GF-D8 (cell line): ENCODE measurements at regions not wholly inside any gene's neighbourhood (a gene's known extent, or its start where the extent isn't known, plus 50 kb on each side); places are given as distances from the start of the nearest gene placed in this dataset.

ENCODE experiments used
- DNase-seq: peaks from one replicate; lab custom pipeline; 2025; lab: John Stamatoyannopoulos, UW

- DNase-seq: no peak
Observed at GRCh38 chr11:121944556-121945230, 171.3 kb downstream of the BLID start.

GRCh38 chr11:121938076-121938475 lies 177.9 kb downstream of the BLID start:
- no peak for DNase-seq

DNA sequence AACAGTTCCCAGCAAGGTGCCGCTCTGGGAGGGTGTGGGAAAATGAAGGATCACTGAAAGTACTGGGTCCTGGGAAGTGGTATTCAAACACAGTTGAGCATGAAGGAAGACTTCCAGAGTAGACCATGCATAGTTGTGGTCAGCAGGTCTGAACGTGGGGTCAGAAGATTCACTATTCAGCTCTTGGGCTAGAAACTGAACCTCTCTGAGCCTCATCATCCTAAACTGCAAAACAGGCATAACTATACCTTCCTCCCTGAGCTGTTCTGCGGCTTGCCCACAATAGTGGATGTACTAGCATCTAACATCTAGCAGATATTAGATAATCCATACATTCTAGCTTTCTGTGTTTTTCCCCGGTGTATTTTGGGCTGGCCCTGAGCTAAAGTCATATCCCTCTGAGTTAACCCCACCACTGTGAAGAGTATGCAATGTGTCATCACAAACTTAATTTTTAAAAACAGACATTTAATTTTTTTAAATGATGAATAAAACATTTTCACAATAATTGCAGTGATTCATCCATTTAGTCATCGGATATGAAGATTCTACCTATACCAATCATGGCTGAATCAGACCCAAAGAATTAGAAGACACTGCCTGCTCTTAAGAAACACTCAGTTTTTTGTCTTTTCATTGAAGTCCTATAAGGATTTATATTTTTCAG lies 179.1 kb downstream of the BLID start:
- DNase-seq: no peak

- DNase-seq: no peak
Observed at GRCh38 chr11:121936370-121936769, 179.6 kb downstream of the BLID start.

DNA sequence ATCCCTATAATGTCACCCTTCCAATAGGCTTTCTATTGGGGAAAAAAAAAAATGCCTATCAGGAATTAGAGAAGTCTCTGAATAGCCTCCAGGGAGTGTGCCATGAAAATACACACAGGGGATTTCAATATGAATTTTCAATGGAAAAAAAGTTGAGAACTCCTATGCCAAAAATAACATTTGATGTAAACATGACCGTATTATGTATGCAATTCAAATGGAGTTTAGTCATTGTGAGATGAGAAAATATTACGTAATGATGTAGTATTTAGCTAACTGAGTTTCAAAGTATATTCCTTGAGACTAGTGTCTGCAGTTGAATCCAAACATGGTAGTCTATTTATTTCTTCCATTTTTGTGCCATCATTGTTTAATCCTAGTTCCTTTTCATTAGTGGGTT lies 182.3 kb downstream of the BLID start:
- DNase-seq: no peak

- no peak for DNase-seq
Observed at GRCh38 chr11:121933294-121933693, 182.7 kb downstream of the BLID start.

GRCh38 chr11:121932646-121933185 lies 183.3 kb downstream of the BLID start:
- DNase-seq: no peak

- no peak for DNase-seq
Observed at GRCh38 chr11:121931748-121932352, 184.2 kb downstream of the BLID start.

GRCh38 chr11:121931121-121931520 lies 184.9 kb downstream of the BLID start:
- no peak for DNase-seq

DNA sequence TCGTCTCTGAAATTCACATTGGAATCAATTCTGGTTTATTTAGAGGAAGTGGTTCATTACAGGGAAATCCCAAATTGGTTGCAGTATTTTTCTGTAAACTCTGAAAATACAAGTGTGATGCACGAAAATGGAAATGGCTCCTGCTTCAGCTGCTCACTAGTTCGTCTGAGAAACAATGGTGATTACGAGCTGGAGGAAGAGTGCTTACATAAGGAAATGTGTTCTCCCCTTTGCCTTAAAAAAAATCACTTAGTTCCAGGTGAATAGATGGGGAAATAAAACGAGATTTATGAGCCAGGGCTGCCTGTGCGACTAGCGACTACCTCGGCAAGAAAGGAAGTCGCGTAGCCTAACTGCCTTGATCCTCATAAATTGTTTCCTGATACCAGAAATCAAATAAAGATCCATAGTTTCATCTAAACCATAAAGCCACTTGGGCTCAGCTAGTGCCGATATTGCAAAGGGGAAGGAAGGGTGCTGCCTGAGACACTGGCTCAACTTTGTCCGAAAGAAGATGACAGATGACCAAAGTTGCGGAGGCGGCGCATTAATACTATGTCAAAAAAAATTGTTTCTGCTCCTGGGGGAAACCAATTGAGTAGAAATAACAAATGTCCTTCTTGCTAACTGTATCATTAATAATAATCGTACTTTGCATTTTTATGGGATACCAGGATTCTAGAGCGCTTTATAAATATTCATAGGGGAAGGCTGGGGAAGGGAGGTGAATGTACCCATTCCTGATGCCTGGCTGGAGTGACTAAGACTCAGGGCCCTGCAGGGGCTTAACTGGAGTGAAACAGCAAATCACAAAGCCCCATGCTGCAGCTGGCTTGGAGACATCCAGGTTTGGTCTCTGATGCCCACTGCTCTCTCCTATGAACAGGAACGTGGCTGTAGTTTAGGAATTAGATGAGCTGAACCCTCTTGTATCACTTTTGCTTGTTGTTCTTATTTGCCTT lies 185.7 kb downstream of the BLID start:
- no peak for DNase-seq

DNA sequence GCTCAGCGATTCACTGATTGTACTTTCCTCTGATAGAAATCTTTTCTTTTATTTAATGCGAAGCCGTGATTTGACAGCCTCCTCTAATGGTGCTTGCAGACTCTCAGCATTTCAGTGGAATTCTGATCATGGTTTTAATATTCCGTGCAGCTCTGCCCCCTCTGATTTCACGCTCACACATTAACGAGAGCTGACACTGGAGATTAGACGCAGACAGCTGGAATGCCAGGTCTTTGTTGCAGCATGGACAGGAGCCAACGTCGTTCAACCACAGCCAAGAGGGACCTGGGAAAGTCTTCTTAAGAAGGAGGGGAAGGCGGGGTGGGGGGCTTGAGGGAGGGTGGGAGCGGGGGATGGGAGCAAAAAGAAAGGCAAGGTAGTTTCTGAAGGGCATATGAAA lies 186.4 kb downstream of the BLID start:
- no peak for DNase-seq

GRCh38 chr11:121928597-121929580 lies 187.1 kb downstream of the BLID start:
- DNase-seq: no peak

GRCh38 chr11:121927789-121928188 lies 188.2 kb downstream of the BLID start:
- no peak for DNase-seq

GRCh38 chr11:121927097-121927785 lies 188.8 kb downstream of the BLID start:
- DNase-seq: no peak

GRCh38 chr11:121924191-121924590 lies 191.8 kb downstream of the BLID start:
- DNase-seq: no peak

- DNase-seq: no peak
Observed at GRCh38 chr11:121917482-121917881, 198.5 kb downstream of the BLID start.

- DNase-seq: no peak
Observed at GRCh38 chr11:121914508-121915059, 201.4 kb downstream of the BLID start.

GRCh38 chr11:121909596-121909995 lies 206.4 kb downstream of the BLID start:
- DNase-seq: no peak

GRCh38 chr11:121907379-121907778 lies 208.6 kb downstream of the BLID start:
- no peak for DNase-seq

GRCh38 chr11:121904148-121904547 lies 211.9 kb downstream of the BLID start:
- no peak for DNase-seq
